Lower leg skin (tissue), 3 donors: ENCODE measurements at regions not wholly inside any gene's neighbourhood (a gene's known extent, or its start where the extent isn't known, plus 50 kb on each side); places are given as distances from the start of the nearest gene placed in this dataset.

Experiments used
- CTCF ChIP-seq, 3 donors: fragments of 450-650 bp; IDR thresholded peaks; one replicate each; pipeline ENCODE4 v1.5.1; 2016; ENCODE audit warnings: antibody characterized with exemption in 3 of 3, mild to moderate bottlenecking in 3 of 3, moderate library complexity in 2 of 3
- POLR2A ChIP-seq, 2 donors: fragments of 450-650 bp; IDR thresholded peaks; one replicate each; pipeline ENCODE4 v1.6.1; 2016 to 2017; ENCODE audit warnings: antibody characterized with exemption in 2 of 2, mild to moderate bottlenecking in 1 of 2, moderate library complexity in 1 of 2

DNA sequence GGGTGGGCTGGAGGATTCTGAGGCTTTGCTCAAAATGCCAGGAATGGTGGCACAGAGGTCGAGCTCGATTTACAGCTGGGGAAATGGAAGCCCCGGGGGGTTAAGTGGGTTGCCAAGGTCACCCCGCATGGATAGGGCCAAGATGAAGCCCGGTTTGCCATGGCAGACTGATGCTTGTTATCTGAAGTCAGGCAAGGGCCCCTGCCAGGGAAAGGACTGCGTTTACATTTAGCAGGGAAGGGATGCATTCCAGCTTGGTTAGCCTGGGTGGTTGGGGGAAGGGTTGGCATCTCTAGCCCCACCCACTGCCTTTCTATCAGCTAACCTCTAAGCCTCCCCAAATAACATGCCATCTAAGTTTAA, 79.0 kb downstream of the RPLP1 start:
- no peak for TF ChIP-seq CTCF (IDR thresholded peaks at IDR 0.05)
- TF ChIP-seq POLR2A (IDR thresholded peaks at IDR 0.05) = no peak
